ENCODE measurements at regions not wholly inside any gene's neighbourhood (a gene's known extent, or its start where the extent isn't known, plus 50 kb on each side); places are given as distances from the start of the nearest gene placed in this dataset.

GRCh38 chr6:108767418-108768165 is 80.6 kb upstream of the ARMC2 start:
- TF ChIP-seq POLR2A (IDR thresholded peaks at IDR 0.05): no peak
- TF ChIP-seq CTCF (IDR thresholded peaks at IDR 0.05): no peak
- TF ChIP-seq POLR2AphosphoS5 (IDR thresholded peaks at IDR 0.05): no peak
